ENCODE measurements at regions not wholly inside any gene's neighbourhood (a gene's known extent, or its start where the extent isn't known, plus 50 kb on each side); places are given as distances from the start of the nearest gene placed in this dataset.

- ChIA-PET RAD21 (ENCODE audit: unreplicated experiment) (no interaction called here), CTCF (no interaction called here), SMC1A (ENCODE audit: uncharacterized antibody, unreplicated experiment) (interaction anchor here (1.5 kb wide), 1 partner anchor 157 kb away, joined by 4 read pairs; no protein-coding TSS in a partner anchor), POLR2A (no interaction called here)
- no peak for TF ChIP-seq FOXM1 (IDR thresholded peaks at IDR 0.05; ENCODE audit: low read depth, low read length)
- TF ChIP-seq ZBTB40 (IDR thresholded peaks at IDR 0.05; ENCODE audit: borderline replicate concordance), result no peak
- TF ChIP-seq POLR2A (IDR thresholded peaks at IDR 0.05; ENCODE audit: low read depth, low read length), result no peak
- TF ChIP-seq USF1 (IDR thresholded peaks at IDR 0.05; ENCODE audit: borderline replicate concordance, extremely low read length, insufficient read depth, low read depth, low read length), result no peak
- no peak for TF ChIP-seq HCFC1 (IDR thresholded peaks at IDR 0.05; ENCODE audit: low read length)
- TF ChIP-seq MLLT1 (IDR thresholded peaks at IDR 0.05), result no peak
- no peak for TF ChIP-seq GATAD2B (conservative IDR thresholded peaks at IDR 0.05; ENCODE audit: low read depth)
- TF ChIP-seq BCLAF1 (IDR thresholded peaks at IDR 0.05), result no peak
- no peak for TF ChIP-seq ELK1 (IDR thresholded peaks at IDR 0.05; ENCODE audit: low read depth, low read length)
- TF ChIP-seq ZNF207 (IDR thresholded peaks at IDR 0.05; ENCODE audit: borderline replicate concordance), result no peak
- H2AFZ ChIP-seq (ENCODE audit: control insufficient read depth, low read depth, low read length), result no peak overlapping the region
- H3K36me3 ChIP-seq (ENCODE audit: control insufficient read depth in 2 of 2, insufficient read depth in 2 of 2, low read length in 1 of 2), result no peaks in the 10 kb centered on the region
- H3K9me3 ChIP-seq (replicated peaks; ENCODE audit: control insufficient read depth, insufficient read depth, low read length), result no peaks in the 10 kb centered on the region
- H3K9ac ChIP-seq (ENCODE audit: control insufficient read depth, insufficient read depth, low read length), result no peak overlapping the region
- no peaks in the 10 kb centered on the region for H4K20me1 ChIP-seq (ENCODE audit: control insufficient read depth, insufficient read depth)
- no peaks in the 10 kb centered on the region for H3K4me1 ChIP-seq (ENCODE audit: control insufficient read depth, insufficient read depth, low read length)
- no peak overlapping the region for H3K4me2 ChIP-seq (ENCODE audit: control insufficient read depth, insufficient read depth)
- 96% methylated on average over 5 of the region's 5 CpGs for WGBS (ENCODE audit: insufficient coverage, insufficient replicate concordance, low lambda C conversion rate, missing lambda C conversion rate)
- H3K27ac ChIP-seq (ENCODE audit: control insufficient read depth, insufficient read depth), result no peak overlapping the region
- in situ Hi-C loops (cut with MboI) (no loop called here), intact Hi-C loops (cut with micrococcal nuclease; ENCODE audit: unreplicated experiment) (no loop called here)
- H3K4me3 ChIP-seq, result no peak overlapping the region
- H3K79me2 ChIP-seq (ENCODE audit: control insufficient read depth, insufficient read depth, low read length), result no peaks in the 10 kb centered on the region
- ATAC-seq (no peak), FAIRE-seq (no peak), DNase-seq (ENCODE audit: low read depth, low spot score) (no peak)
- no peaks in the 10 kb centered on the region for H3K27me3 ChIP-seq (replicated peaks in 1 of 2; ENCODE audit: control insufficient read depth in 2 of 2, insufficient read depth in 2 of 2, low read length in 1 of 2)
- BruUV-seq (replicated peaks), result no TSS peak
Measured at GRCh38 chr2:177322801-177323261, 58.3 kb upstream of the NFE2L2 start.
